ENCODE measurements at regions not wholly inside any gene's neighbourhood (a gene's known extent, or its start where the extent isn't known, plus 50 kb on each side); places are given as distances from the start of the nearest gene placed in this dataset.

DNA sequence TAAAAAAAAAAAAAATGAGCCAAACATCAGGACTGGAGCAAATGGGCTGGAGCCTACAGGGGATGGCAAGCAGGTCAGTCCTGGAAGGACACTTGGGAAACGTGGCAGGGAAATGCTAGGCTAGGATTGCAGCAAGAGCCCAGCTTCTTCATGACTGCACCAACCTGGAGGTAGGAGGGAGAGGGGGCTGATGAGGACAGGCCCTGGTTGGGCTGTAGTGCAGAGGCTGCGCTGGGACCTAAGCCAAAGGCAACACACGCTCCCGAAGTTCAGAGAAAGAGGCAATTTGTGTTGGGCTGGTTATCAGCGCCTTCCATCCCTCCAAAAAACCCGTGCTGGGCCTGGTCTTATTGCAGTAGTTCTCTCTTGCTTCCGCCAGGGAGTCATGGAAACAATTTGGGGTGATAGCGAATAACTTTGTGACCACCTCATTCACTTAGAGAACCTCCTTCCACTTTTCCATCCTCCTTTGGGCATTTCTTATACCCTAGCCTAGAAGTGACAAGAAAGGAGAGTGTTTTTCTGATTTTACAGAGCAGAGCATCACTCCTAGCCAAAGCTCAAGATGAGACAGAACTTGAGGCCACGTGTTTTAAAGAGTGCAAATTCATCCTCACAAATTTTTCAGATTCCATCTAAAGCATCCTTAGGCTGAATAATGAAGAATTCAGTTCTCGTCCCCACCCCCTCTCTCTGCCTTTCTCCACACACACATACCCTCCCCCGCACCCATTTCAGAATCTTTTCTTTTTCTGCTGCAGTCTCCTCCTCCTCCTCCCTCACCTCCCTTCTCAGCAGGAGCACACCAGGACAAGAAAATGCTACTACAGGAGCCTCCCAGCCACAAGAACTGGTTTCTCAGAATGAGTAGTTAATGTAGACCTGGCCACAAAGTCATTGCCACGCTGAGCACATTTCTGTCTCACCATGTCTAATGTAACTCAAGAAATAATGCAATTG lies 61.3 kb upstream of the CALM2 start:
- no peaks in the 10 kb centered on the region for H3K36me3 Mint-ChIP-seq
- WGBS (ENCODE audit: insufficient coverage) = 95% methylated on average over 6 of the region's 12 CpGs
- no peak for DNase-seq
- H4K20me1 ChIP-seq (ENCODE audit: insufficient read depth, low read length) = no peaks in the 10 kb centered on the region
- TF ChIP-seq, protein P1, sequence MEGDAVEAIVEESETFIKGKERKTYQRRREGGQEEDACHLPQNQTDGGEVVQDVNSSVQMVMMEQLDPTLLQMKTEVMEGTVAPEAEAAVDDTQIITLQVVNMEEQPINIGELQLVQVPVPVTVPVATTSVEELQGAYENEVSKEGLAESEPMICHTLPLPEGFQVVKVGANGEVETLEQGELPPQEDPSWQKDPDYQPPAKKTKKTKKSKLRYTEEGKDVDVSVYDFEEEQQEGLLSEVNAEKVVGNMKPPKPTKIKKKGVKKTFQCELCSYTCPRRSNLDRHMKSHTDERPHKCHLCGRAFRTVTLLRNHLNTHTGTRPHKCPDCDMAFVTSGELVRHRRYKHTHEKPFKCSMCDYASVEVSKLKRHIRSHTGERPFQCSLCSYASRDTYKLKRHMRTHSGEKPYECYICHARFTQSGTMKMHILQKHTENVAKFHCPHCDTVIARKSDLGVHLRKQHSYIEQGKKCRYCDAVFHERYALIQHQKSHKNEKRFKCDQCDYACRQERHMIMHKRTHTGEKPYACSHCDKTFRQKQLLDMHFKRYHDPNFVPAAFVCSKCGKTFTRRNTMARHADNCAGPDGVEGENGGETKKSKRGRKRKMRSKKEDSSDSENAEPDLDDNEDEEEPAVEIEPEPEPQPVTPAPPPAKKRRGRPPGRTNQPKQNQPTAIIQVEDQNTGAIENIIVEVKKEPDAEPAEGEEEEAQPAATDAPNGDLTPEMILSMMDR (IDR thresholded peaks at IDR 0.05) = no peak
- H3K36me3 ChIP-seq (replicated peaks in 1 of 2; ENCODE audit: control insufficient read depth in 1 of 2, insufficient read depth in 2 of 2, low read length in 2 of 2) = no peaks in the 10 kb centered on the region
- no peak overlapping the region for H3K27ac ChIP-seq (ENCODE audit: low read depth in 1 of 2, low read length in 2 of 2)
- H2AFZ ChIP-seq (ENCODE audit: insufficient read depth, low read depth, low read length, poor library complexity, severe bottlenecking) = no peak overlapping the region
- no peak overlapping the region for H3K4me3 Mint-ChIP-seq
- H3K4me2 ChIP-seq (replicated peaks; ENCODE audit: extremely low read depth, low read length, poor library complexity, severe bottlenecking) = no peak overlapping the region
- H3K9me3 Mint-ChIP-seq = no peaks in the 10 kb centered on the region
- no peak overlapping the region for H3K4me3 ChIP-seq (replicated peaks in 1 of 3; ENCODE audit: low read depth in 2 of 3, low read length in 3 of 3)
- peaks cover 4 to 21% (median 12%) of the 10 kb centered on the region in 3 donors for H3K27me3 Mint-ChIP-seq (ENCODE audit: low read depth in 3 of 3)
- H3K4me1 Mint-ChIP-seq = no peaks in the 10 kb centered on the region
- H3K9ac ChIP-seq (ENCODE audit: insufficient read depth, low read length, poor library complexity, severe bottlenecking) = no peak overlapping the region
- no peak overlapping the region for H3K27ac Mint-ChIP-seq
- no peaks in the 10 kb centered on the region for H3K4me1 ChIP-seq (ENCODE audit: control insufficient read depth in 1 of 2, insufficient read depth in 2 of 2, low read length in 2 of 2)
- peaks cover 0 to 4% of the 10 kb centered on the region in 2 donors for H3K27me3 ChIP-seq (ENCODE audit: control insufficient read depth in 2 of 2, insufficient read depth in 2 of 2, low read length in 2 of 2)
- intact Hi-C loops (cut with micrococcal nuclease) = no loop called here
- no peaks in the 10 kb centered on the region for H3K9me3 ChIP-seq (replicated peaks in 1 of 2; ENCODE audit: control insufficient read depth in 1 of 2, insufficient read depth in 1 of 2, low read length in 2 of 2)
- no peaks in the 10 kb centered on the region for H3K79me2 ChIP-seq (ENCODE audit: insufficient read depth, low read length)

DNA sequence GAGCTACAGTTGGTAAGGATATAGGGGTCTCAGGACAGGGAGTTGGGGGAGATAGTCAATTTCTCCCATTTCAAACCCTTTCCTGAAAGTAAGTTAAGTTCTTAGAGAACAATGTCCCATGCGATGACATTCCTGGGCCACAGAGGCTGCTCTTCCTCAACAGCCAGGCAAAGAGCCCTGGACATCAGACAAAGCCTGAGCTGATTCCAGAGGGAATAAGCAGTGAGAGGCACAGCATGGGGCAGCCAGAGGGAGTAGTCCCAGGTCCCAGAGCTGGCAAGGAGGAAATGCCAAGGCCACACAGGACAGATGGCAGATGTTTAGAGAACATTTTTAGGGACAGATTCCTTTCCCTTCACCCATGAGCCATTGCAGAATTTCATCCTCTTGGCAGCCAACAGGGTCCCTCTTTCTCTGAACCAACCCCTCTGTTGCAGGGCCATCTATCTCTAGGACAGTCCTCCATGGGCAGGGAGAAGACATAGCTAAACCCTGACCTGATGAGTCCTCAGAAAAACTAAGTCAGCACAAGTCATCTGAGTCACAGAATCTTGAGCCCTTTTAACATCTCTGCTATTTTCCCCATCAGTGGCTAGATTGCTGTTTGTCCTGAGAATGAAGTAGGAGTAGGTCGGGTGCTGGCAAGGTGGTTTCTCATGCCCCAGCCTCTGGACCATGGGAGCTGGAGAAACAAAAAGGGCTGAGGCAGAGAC lies 60.3 kb upstream of the CALM2 start:
- Mint-ChIP-seq H3K36me3 (no peaks in the 10 kb centered on the region), H3K4me3 (no peak overlapping the region), H3K27me3 (ENCODE audit: low read depth in 3 of 3) (peaks cover 3 to 21% (median 12%) of the 10 kb centered on the region in 3 donors), H3K4me1 (no peaks in the 10 kb centered on the region), H3K9me3 (no peaks in the 10 kb centered on the region), H3K27ac (no peak overlapping the region)
- Histone ChIP-seq H3K27me3 (ENCODE audit: control insufficient read depth in 2 of 2, insufficient read depth in 2 of 2, low read length in 2 of 2) (peaks cover 0 to 4% of the 10 kb centered on the region in 2 donors), H4K20me1 (ENCODE audit: insufficient read depth, low read length) (no peaks in the 10 kb centered on the region), H3K79me2 (ENCODE audit: insufficient read depth, low read length) (no peaks in the 10 kb centered on the region), H3K4me1 (ENCODE audit: control insufficient read depth in 1 of 2, insufficient read depth in 2 of 2, low read length in 2 of 2) (no peaks in the 10 kb centered on the region), H3K9me3 (replicated peaks in 1 of 2; ENCODE audit: control insufficient read depth in 1 of 2, insufficient read depth in 1 of 2, low read length in 2 of 2) (no peaks in the 10 kb centered on the region), H3K4me3 (replicated peaks in 1 of 3; ENCODE audit: low read depth in 2 of 3, low read length in 3 of 3) (no peak overlapping the region), H3K27ac (ENCODE audit: low read depth in 1 of 2, low read length in 2 of 2) (no peak overlapping the region), H3K9ac (ENCODE audit: insufficient read depth, low read length, poor library complexity, severe bottlenecking) (no peak overlapping the region), H3K36me3 (replicated peaks in 1 of 2; ENCODE audit: control insufficient read depth in 1 of 2, insufficient read depth in 2 of 2, low read length in 2 of 2) (no peaks in the 10 kb centered on the region), H3K4me2 (replicated peaks; ENCODE audit: extremely low read depth, low read length, poor library complexity, severe bottlenecking) (no peak overlapping the region), H2AFZ (ENCODE audit: insufficient read depth, low read depth, low read length, poor library complexity, severe bottlenecking) (no peak overlapping the region)
- intact Hi-C loops (cut with micrococcal nuclease) = no loop called here
- TF ChIP-seq, protein P1 (IDR thresholded peaks at IDR 0.05) = no peak
- DNase-seq = no peak
- WGBS (ENCODE audit: insufficient coverage) = 100% methylated on average over 1 of the region's 2 CpGs

All from CD14-positive monocyte (primary cell).